NCI-H1930 (cell line): ENCODE measurements at regions not wholly inside any gene's neighbourhood (a gene's known extent, or its start where the extent isn't known, plus 50 kb on each side); places are given as distances from the start of the nearest gene placed in this dataset.

ENCODE experiments used
- DNase-seq, 2 experiments: peaks; one replicate each; lab custom pipeline; 2025; lab: John Stamatoyannopoulos, UW

- no peak for DNase-seq
These were observed 245.9 kb upstream of the LMCD1 start for GRCh38 chr3:8255725-8256124.

GRCh38 chr3:8256441-8257071, 245.1 kb upstream of the LMCD1 start:
- DNase-seq: no peak

- DNase-seq: no peak
These were observed 240.6 kb upstream of the LMCD1 start for GRCh38 chr3:8261018-8261417.

GRCh38 chr3:8266730-8267131, 234.9 kb upstream of the LMCD1 start:
- DNase-seq: no peak

GRCh38 chr3:8273479-8273878, 228.1 kb upstream of the LMCD1 start:
- DNase-seq: no peak

- no peak for DNase-seq
These were observed 225.6 kb upstream of the LMCD1 start for GRCh38 chr3:8276056-8276455.

GRCh38 chr3:8276506-8276905, 225.1 kb upstream of the LMCD1 start:
- DNase-seq: no peak

- DNase-seq: no peak
These were observed 223.2 kb upstream of the LMCD1 start for GRCh38 chr3:8278448-8278847.

GRCh38 chr3:8279476-8279875, 222.1 kb upstream of the LMCD1 start:
- DNase-seq: no peak

GRCh38 chr3:8279886-8280550, 221.6 kb upstream of the LMCD1 start:
- DNase-seq: no peak

- no peak for DNase-seq
These were observed 219.0 kb upstream of the LMCD1 start for GRCh38 chr3:8282541-8283165.

GRCh38 chr3:8283193-8283592, 218.4 kb upstream of the LMCD1 start:
- DNase-seq: no peak

- DNase-seq: no peak
These were observed 215.5 kb upstream of the LMCD1 start for GRCh38 chr3:8286086-8286485.

- no peak for DNase-seq
These were observed 214.9 kb upstream of the LMCD1 start for GRCh38 chr3:8286749-8287148.

GRCh38 chr3:8290611-8291010, 211.0 kb upstream of the LMCD1 start:
- DNase-seq: no peak

GRCh38 chr3:8296461-8296860, 205.2 kb upstream of the LMCD1 start:
- DNase-seq: no peak

- DNase-seq: no peak
These were observed 203.3 kb upstream of the LMCD1 start for GRCh38 chr3:8298021-8298954.

- DNase-seq: peak in 1 of 2 experiments; percentile 0
These were observed 199.5 kb upstream of the LMCD1 start for GRCh38 chr3:8301977-8302735.

GRCh38 chr3:8303466-8303865, 198.2 kb upstream of the LMCD1 start:
- no peak for DNase-seq

GRCh38 chr3:8305371-8305770, 196.3 kb upstream of the LMCD1 start:
- DNase-seq: no peak

GRCh38 chr3:8307545-8308110, 194.0 kb upstream of the LMCD1 start:
- DNase-seq: no peak
